Kidney (tissue), 13 donors: ENCODE measurements at regions not wholly inside any gene's neighbourhood (a gene's known extent, or its start where the extent isn't known, plus 50 kb on each side); places are given as distances from the start of the nearest gene placed in this dataset.

Experiments used
- DNase-seq, 5 donors: peaks; one replicate each; pipeline ENCODE4 v3.0.0-alpha.2; 2013 to 2020
- FAIRE-seq: peaks from 2 replicates; lab custom pipeline; 2012; peaks lifted over from hg19 to GRCh38; lab: Jason Lieb, UNC
- H3K27ac ChIP-seq, 2 donors: one replicate each; pipeline ENCODE4 v1.7.0; 2013; ENCODE audit warnings: low read depth in 2 of 2, low read length in 2 of 2, inconsistent platforms in 1 of 2
- H3K27me3 ChIP-seq: one replicate; pipeline ENCODE4 v1.7.1; 2013; ENCODE audit warnings: low read length, inconsistent platforms; ENCODE audit not compliant: control insufficient read depth, insufficient read depth
- H3K36me3 ChIP-seq, 3 donors: one replicate each; pipeline versions ENCODE4 v1.7.0 to v1.7.1; 2013; ENCODE audit warnings: low read length in 3 of 3, control low read depth in 1 of 3, inconsistent platforms in 1 of 3; ENCODE audit not compliant: insufficient read depth in 3 of 3, control insufficient read depth in 2 of 3
- H3K4me1 ChIP-seq, 3 donors: one replicate each; pipeline versions ENCODE4 v1.7.0 to v1.7.1; 2013; ENCODE audit warnings: low read length in 3 of 3, inconsistent platforms in 1 of 3, low read depth in 1 of 3; ENCODE audit not compliant: control insufficient read depth in 2 of 3, insufficient read depth in 2 of 3
- H3K4me3 ChIP-seq, 3 donors: one replicate each; pipeline versions ENCODE4 v1.7.0 to v1.8.1; 2013; ENCODE audit warnings: low read length in 3 of 3, control low read depth in 1 of 3, inconsistent platforms in 1 of 3
- H3K9ac ChIP-seq, 3 donors: one replicate each; pipeline versions ENCODE4 v1.7.0 to v1.7.1; 2013; ENCODE audit warnings: low read length in 3 of 3, control low read depth in 1 of 3, inconsistent platforms in 1 of 3
- H3K9me3 ChIP-seq, 3 donors: one replicate each; pipeline versions ENCODE4 v1.7.0 to v1.7.1; 2013; ENCODE audit warnings: low read length in 3 of 3, control low read depth in 1 of 3, inconsistent platforms in 1 of 3; ENCODE audit not compliant: control insufficient read depth in 2 of 3, insufficient read depth in 1 of 3
- CTCF ChIP-seq: IDR thresholded peaks from 3 replicates; pipeline ENCODE4 v1.5.1; 2012; ENCODE audit warnings: mild to moderate bottlenecking, moderate library complexity, borderline replicate concordance; ENCODE audit not compliant: insufficient read depth; ENCODE audit errors: extremely low read depth
- intact Hi-C: fragments of 100-400 bp; cut with DNase I; formaldehyde crosslinking; loops from one replicate; pipeline ENCODE4 v1.11.1; 2022
- donor health status: control.
- donor health status: control.
- donor health status: control.
- donor health status: control.
- donor health status: control.
- donor health status: DM: yes; HTN: yes; CAD: no.
- donor health status: Normal renal cell carcinoma (clear cell type).

- Histone ChIP-seq H3K9me3 (no peaks in the 10 kb centered on the region), H3K4me1 (no peaks in the 10 kb centered on the region), H3K9ac (no peak overlapping the region), H3K27ac (no peak overlapping the region), H3K27me3 (no peaks in the 10 kb centered on the region), H3K4me3 (no peak overlapping the region), H3K36me3 (no peaks in the 10 kb centered on the region)
- no peak for FAIRE-seq
- intact Hi-C loops = no loop called here
- no peak for TF ChIP-seq CTCF
- no peak for DNase-seq
Measured at GRCh38 chr5:164861610-164862009, 1356.2 kb downstream of the MAT2B start.

- H3K9ac ChIP-seq = no peak overlapping the region
- intact Hi-C loops = no loop called here
- FAIRE-seq (no peak), DNase-seq (peak in 1 of 5 donors; percentile 4)
- no peak overlapping the region for H3K4me3 ChIP-seq
- H3K4me1 ChIP-seq = no peaks in the 10 kb centered on the region
- H3K27ac ChIP-seq = no peak overlapping the region
- no peak for TF ChIP-seq CTCF
- no peaks in the 10 kb centered on the region for H3K27me3 ChIP-seq
- no peaks in the 10 kb centered on the region for H3K9me3 ChIP-seq
- H3K36me3 ChIP-seq = no peaks in the 10 kb centered on the region
Measured at GRCh38 chr5:164868761-164869160, 1363.3 kb downstream of the MAT2B start.

- intact Hi-C loops = no loop called here
- Histone ChIP-seq H3K9me3 (no peaks in the 10 kb centered on the region), H3K36me3 (no peaks in the 10 kb centered on the region), H3K9ac (no peak overlapping the region), H3K27ac (no peak overlapping the region), H3K4me1 (no peaks in the 10 kb centered on the region), H3K4me3 (no peak overlapping the region), H3K27me3 (no peaks in the 10 kb centered on the region)
- no peak for DNase-seq
- no peak for TF ChIP-seq CTCF
- FAIRE-seq = no peak
Measured at GRCh38 chr5:164869325-164869724, 1363.9 kb downstream of the MAT2B start.

GRCh38 chr5:164876793-164877192, 1371.4 kb downstream of the MAT2B start:
- Histone ChIP-seq H3K9ac (no peak overlapping the region), H3K27ac (no peak overlapping the region), H3K36me3 (no peaks in the 10 kb centered on the region), H3K27me3 (no peaks in the 10 kb centered on the region), H3K4me3 (no peak overlapping the region), H3K4me1 (no peaks in the 10 kb centered on the region), H3K9me3 (peaks cover 0 to 6% (median 0%) of the 10 kb centered on the region in 3 donors)
- no peak for DNase-seq
- no peak for TF ChIP-seq CTCF
- intact Hi-C loops = no loop called here
- FAIRE-seq = no peak
